ENCODE measurements at regions not wholly inside any gene's neighbourhood (a gene's known extent, or its start where the extent isn't known, plus 50 kb on each side); places are given as distances from the start of the nearest gene placed in this dataset.

DNA sequence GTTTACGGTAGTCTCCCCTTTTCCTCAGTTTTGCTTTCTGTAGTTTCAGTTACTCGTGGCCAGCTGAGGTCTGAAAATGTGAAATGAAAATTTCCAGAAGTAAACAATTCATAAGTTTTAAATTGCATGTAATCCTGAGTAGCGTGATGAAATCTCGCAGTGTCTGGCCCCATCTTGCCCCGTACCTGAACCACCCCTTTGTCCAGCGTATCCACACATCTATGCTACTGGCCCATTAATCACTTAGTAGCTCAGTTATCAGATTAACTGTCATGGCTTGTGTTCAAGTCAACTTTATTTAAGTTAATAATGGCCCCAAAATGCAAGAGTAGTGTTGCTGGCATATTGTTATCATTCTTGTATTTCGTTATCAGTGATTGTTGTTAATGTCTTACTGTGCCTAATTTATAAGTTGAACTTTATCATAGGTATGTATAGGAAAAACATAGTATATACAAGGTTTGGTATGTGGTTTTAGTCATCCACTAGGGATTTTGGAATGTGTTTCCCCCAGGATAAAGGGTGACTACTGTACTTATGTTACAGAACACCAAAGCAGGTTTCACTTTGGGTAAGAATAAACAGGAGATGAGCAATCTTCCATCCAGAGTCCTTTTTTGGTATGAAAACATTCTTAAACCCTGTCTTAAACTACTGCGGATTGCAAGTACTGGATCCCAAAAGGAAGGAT, 118.4 kb upstream of the KCNN2 start:
- DNase-seq (ENCODE audit: low read depth, low spot score) = no peak

DNA sequence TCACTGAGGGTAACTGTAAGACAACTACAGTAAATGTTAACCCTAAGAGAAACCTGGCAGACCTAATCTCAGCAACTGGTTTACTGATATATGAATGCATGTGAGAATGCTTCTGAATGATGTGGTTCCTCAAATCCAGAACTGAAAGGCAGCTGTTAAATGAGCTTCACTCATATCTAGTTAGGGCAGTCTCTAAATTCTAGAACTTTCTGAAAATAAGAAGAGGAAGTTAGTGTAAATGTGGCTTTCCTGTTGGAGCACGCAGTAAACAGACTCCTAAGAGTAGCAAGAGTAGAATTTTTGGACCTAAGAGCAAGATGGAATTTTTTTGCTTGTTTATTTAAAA, 117.9 kb upstream of the KCNN2 start:
- no peak for DNase-seq (ENCODE audit: low read depth, low spot score)

- no peak for DNase-seq (ENCODE audit: low read depth, low spot score)
These were observed 112.0 kb upstream of the KCNN2 start for GRCh38 chr5:114249823-114250222.

- DNase-seq (ENCODE audit: low read depth, low spot score) = no peak
These were observed 111.3 kb upstream of the KCNN2 start for GRCh38 chr5:114250536-114250935.

- DNase-seq (ENCODE audit: low read depth, low spot score) = no peak
These were observed 109.6 kb upstream of the KCNN2 start for GRCh38 chr5:114252226-114252625.

DNA sequence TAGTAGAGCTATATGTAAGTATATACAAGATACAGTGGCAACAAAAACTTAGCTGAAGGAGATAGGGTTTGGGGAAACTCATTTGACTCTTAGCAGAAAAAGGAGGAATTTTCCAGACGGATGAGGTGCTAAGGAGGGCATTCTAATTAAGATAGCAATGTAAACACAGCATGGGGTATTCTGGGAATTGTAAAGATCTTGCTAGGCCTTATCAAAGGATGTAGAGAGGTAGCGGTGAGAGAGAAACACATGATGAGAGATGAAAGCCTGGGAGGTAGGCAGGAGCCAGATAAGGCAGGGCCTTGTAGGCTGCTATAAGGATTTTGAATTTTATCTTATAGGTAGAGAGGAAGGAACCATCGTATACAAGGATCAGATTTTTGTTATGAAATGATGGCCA, 106.6 kb upstream of the KCNN2 start:
- no peak for DNase-seq (ENCODE audit: low read depth, low spot score)

- DNase-seq (ENCODE audit: low read depth, low spot score) = no peak
These were observed 99.9 kb upstream of the KCNN2 start for GRCh38 chr5:114261989-114262388.

GRCh38 chr5:114265432-114266060, 96.3 kb upstream of the KCNN2 start:
- DNase-seq (ENCODE audit: low read depth, low spot score) = no peak

DNA sequence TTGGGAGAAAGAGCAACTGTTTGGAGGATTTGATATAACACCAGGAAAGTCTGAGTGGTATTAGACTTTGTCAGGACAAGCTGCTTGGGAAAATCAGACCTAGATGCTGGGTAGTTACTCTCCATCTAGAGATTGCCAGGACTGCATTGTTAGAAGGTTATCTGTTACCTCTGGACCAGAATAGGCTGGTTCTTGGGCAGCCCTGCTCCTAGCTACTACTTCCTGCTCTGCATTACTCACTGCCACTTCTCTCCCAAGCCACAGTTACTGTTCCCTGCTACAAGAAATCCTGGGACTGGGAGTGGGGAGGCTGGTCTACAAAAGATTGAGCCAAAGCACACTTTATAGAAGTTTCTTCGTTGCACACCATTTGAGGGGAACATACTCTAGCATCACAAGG, 95.5 kb upstream of the KCNN2 start:
- DNase-seq (ENCODE audit: low read depth, low spot score) = peak; percentile 10

GRCh38 chr5:114296191-114296590, 65.7 kb upstream of the KCNN2 start:
- no peak for DNase-seq (ENCODE audit: low read depth, low spot score)

DNA sequence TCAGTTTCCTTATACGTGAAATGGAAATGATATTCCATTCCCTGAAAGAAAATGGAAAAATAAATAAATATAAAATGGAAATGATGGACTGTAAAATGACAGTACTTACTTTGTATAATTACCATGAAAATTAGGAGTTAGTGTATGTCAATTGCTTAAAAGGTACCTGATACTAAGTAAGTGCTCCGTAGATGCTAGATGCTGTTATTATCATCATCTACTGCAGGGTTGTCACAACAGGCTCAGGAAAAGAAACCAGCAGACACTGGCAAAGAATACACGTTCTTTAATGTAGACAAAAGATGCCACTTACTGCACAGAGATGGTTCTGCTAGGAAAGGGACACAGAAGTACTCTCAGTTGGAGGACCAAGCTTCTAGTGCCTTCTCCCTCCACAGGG, 64.0 kb upstream of the KCNN2 start:
- no peak for DNase-seq (ENCODE audit: low read depth, low spot score)

DNA sequence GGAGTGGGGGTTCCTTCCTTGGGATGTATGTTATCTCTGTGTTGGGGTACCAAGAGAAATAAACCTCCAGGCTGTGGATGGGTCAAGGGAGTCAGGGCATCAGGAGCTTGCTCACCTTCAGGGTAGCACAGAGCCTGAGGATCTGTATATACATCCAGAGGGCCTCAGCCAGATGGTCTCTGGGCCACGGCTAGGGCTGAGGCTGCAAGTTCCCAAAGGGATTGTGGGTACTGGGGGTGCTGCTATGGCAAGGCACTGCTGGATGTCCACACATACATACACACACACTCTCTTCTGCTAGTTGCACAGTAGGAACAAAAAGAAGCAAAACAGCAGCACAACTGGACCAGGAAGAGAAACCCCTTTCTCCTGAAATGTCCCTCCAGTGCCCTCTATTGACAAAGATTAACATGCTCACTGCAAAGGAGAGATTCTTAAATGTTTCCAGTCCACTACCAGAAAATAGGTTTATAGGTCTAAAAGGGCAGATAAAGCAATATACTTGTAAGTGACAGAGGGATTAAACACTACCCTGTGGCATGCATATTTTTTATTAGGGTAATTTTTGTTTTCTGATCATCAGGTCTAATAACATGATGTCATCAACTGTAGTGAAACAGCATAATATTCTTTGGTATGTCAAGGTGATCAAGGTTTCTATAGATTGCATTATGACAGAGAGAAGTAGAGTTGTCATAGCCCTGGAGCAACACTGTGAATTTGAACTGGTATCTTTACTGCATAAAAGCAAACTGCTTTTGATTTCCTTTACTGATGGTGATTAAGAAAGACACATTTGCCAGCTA, 56.3 kb upstream of the KCNN2 start:
- DNase-seq (ENCODE audit: low read depth, low spot score) = peak; percentile 23

DNA sequence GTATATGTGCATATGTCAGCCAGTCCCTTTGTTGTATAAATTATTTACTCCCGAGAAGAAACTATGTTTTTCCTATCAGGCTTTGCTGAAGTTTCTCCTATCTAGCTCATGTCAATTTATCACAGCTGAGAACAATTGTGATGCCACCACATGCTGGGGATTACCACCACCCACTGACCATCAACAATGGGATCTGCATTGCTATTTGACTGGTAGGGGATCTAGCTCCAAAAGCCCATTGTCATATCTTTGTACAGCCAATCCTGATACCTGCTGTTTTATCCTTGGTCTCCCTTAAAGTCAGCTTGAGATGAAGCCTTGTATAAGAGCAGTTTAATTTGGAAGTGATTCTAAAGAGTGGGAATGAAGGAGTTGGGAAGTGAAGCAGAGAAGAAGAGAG, 53.9 kb upstream of the KCNN2 start:
- peak; percentile 21 for DNase-seq (ENCODE audit: low read depth, low spot score)

DNA sequence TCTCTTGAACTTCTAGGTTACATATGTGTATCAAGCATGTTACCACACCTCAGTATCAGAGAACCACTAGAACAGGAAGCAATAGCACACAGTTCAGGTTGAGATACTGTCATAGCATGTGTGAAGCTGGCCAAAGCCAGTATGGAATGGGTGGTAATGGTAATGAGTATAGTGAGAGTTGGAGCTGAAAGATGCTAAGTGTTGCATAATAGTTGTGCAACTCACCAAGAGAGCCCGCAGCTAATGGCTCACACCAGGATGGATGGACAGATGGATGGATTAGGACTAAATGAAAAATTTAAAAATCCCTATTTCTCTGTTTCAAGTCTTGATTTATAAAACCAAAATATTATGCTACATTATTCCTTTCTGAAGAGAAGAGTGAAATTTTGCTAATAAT, 53.4 kb upstream of the KCNN2 start:
- DNase-seq (ENCODE audit: low read depth, low spot score) = no peak

DNA sequence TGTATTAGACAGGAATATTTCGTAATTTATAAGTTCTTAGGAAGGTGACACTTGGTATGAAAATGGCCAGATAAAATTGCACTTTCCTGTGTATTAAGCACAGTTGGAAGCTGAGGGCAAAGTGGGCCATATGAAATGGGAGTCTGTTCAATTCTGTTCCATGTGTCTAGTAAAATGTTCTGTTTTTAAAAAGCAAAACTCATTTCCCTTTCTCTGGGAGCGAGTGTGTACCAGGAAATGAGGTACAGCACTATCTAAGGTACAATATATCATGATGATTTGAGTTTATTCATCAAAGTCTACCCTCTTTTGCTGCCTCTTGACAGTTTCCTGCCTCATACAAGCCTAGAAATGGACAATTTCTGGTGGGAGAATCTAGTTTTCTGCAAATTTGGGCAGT, 51.2 kb upstream of the KCNN2 start:
- no peak for DNase-seq (ENCODE audit: low read depth, low spot score)

- no peak for DNase-seq (ENCODE audit: low read depth, low spot score)
These were observed 50.6 kb upstream of the KCNN2 start for GRCh38 chr5:114311281-114311680.

GRCh38 chr5:114311968-114312367, 49.9 kb upstream of the KCNN2 start:
- peak; percentile 55 for DNase-seq (ENCODE audit: low read depth, low spot score)

Data from ELF-1 (cell line).